NOMO-1 (cell line): ENCODE measurements at regions not wholly inside any gene's neighbourhood (a gene's known extent, or its start where the extent isn't known, plus 50 kb on each side); places are given as distances from the start of the nearest gene placed in this dataset.
"Not testable (repeated sequence)": the region's sequence is repeated elsewhere in the genome, so short reads cannot be mapped to it uniquely, and the experiment has no call there.

ENCODE experiments used
- DNase-seq, 2 experiments: peaks; one replicate each; lab custom pipeline; 2025; ENCODE audit not compliant: unreplicated experiment in 2 of 2; lab: John Stamatoyannopoulos, UW

- DNase-seq = no peak
Measured at GRCh38 chr3:62926494-62926893, 51.3 kb upstream of the CADPS start.

- no peak for DNase-seq
Measured at GRCh38 chr3:62928256-62928655, 53.0 kb upstream of the CADPS start.

DNA sequence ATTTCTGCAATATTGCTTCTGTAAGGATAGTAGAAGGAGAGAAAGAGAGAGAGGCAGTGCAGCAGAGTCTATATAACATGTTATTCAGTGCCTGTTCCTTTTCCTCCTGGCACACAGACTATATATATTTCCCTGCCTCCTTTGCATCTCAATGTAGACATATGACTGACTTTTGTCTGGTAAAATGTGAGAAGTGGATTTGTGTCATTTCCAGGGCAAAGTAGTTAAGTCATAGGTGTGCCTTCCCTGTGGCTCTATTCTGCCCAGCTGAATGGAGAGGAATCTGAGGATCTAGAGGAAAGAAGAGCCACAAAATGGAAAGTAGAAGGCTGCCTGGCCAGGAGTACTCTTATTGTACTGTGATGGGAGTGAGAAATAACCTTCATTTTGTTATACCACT lies 54.6 kb upstream of the CADPS start:
- no peak for DNase-seq

- no peak for DNase-seq
Measured at GRCh38 chr3:62935793-62936192, 60.6 kb upstream of the CADPS start.

DNA sequence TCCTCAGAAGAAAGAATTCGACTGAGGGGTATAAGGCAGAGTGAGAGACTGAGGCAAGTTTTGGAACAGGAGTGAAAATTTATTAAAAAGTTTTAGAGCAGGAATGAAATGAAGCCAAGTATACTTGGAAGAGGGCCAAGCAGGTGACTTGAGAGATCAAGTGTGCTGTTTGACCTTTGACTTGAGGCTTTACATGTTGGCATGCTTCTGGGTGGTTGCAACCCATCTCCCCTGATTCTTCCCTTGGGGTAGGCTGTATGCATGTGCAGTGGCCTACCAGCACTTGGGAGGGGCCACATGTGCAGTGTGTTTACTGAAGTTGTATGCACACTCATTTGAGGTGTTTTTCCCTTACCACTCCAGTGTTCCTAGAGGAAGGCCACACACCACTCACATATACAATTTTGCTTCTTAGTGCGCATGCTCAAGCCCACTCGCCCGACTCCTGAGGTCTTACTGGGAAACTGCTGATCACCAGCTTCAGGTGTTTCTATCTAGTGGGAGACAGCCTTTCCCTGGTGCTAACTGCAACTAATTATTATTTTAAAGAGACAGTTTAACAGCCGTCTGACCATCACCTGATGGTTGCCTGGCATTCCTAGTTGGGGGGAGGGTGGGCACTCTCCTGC lies 61.5 kb upstream of the CADPS start:
- no peak for DNase-seq

- no peak for DNase-seq
Measured at GRCh38 chr3:62938583-62938982, 63.4 kb upstream of the CADPS start.

- DNase-seq = no peak
Measured at GRCh38 chr3:62939707-62940106, 64.5 kb upstream of the CADPS start.

GRCh38 chr3:62940771-62941563 lies 65.8 kb upstream of the CADPS start:
- DNase-seq = no peak

GRCh38 chr3:62942227-62942626 lies 67.0 kb upstream of the CADPS start:
- DNase-seq = no peak

DNA sequence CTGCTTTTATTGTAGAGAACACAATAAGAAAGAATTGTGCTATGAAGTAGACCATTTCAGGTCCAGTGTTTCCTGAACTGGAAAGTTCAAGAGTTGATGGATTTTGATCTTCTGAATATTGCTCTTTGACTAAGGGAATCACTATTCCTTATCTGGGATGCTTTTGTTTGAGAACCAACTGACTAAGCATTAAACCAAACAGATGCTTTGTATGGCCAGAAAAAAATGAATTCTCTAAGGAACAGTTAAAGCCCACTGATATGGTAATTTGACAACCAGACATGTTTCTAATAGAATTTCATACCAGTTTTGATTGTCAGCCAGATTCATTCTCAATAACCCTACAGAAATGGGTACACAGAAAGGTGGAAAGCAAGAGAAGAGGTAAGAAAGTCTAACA lies 67.5 kb upstream of the CADPS start:
- DNase-seq = no peak

DNA sequence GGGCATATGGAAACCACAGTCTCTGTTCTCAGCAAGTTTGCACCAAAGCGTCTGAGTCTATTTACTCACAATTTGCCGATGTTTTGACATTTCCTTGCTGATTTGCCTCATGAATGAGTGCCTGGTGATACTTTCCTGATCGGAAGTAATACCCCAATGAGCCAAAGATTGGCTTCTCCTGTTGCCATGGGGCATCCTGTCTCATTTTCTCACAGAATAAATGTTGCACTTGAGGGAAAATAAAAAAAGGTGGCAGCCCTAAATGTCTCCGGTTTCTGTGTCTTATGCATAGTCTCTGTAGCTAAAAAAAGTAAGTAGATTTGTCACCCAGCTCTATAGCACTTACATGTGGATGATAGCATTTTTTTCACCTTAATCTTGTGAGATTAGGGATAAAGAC lies 73.7 kb upstream of the CADPS start:
- no peak for DNase-seq

- no peak for DNase-seq
Measured at GRCh38 chr3:62950210-62950609, 75.0 kb upstream of the CADPS start.

GRCh38 chr3:62951037-62951613 lies 75.9 kb upstream of the CADPS start:
- no peak for DNase-seq

DNA sequence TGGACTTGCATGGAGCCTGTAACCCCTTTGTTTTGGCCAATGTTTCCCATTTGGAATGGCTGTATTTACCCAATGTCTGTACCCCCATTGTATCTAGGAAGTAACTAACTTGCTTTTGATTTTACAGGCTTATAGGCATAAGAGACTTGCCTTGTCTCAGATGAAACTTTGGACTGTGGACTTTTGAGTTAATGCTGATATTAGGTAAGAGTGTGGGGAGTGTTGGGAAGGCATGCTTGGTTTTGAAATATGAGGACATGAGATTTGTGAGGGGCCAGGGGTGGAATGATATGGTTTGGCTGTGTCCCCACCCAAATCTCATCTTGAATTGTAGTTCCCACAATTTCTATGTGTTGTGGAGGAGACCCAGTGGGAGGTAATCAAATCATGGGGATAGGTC lies 76.7 kb upstream of the CADPS start:
- not testable (repeated sequence) for DNase-seq

DNA sequence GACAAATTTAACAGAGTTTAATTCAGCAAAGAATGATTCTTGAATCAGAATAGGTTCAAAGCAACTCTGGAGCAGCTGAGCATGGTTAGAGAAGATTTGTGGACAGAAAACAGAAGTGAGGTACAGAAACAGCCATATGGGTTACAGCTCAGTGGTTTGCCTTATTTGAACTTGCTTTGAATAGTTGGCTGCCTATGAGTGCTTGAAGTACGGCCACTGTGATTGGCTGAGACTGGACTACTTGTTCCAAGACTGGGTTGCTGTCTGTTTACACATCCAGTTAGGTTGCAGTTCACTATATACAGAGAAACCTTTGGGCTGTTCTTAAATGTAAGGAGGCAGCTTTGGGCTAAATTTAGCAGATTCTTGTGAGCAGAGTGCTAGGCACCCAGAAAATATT lies 79.4 kb upstream of the CADPS start:
- no peak for DNase-seq

- DNase-seq = no peak
Measured at GRCh38 chr3:62955126-62955525, 79.9 kb upstream of the CADPS start.

DNA sequence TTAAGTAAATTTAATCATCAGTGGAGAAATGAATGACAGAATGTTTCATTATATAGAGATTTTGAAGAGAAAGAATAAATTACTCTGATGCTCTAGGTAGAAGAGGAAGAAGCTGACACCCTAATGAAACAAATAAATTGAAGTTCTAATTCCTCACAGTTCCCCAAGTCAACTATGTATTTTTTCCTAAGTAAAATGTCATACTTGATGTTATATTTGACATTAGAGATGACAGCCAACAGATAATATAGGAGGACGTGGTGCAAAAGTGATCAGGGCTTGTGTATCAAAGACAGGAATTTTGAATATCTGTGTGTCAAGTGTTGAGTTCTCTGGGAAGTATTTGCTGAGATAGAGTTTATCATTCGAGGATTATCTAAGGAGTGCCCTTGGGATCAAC lies 81.2 kb upstream of the CADPS start:
- no peak for DNase-seq

GRCh38 chr3:62961874-62962556 lies 86.8 kb upstream of the CADPS start:
- DNase-seq = no peak

DNA sequence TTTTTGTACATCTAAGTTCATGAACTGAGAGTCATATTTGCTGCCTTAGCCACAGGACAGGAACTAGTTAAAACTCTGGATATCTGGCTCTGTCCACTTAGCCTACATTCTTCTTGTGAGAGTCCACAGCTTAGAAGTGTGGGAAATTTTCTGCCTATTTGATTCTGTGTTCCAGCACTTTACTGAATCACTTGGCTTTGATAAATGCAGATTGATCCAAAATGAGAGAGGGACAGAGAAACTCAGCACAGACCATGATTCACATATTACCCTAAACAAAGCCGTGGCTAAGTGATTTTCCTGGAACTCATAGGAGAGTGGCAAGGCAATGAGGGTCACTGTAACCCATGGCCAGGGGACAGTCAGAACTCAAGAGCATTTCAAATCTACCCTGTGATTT lies 87.5 kb upstream of the CADPS start:
- DNase-seq = no peak

DNA sequence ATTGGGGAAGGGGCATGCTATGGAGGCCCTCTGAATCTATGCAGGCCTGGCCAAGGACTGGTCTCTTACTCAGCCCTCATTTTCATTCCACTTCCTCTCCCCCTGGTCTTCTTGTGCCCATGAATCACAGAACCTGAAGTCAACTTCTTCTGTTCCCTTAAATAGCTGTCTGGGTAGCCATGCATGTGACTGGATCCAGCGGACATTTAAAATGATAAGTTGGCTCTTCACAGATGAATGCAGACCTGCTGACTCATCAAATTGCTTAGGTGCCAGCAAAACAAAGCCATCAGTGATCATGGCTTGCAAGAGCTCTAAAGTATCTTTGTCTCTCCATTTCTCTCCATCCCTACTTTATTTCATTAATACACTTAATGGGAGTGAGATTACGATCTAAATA lies 90.1 kb upstream of the CADPS start:
- no peak for DNase-seq

DNA sequence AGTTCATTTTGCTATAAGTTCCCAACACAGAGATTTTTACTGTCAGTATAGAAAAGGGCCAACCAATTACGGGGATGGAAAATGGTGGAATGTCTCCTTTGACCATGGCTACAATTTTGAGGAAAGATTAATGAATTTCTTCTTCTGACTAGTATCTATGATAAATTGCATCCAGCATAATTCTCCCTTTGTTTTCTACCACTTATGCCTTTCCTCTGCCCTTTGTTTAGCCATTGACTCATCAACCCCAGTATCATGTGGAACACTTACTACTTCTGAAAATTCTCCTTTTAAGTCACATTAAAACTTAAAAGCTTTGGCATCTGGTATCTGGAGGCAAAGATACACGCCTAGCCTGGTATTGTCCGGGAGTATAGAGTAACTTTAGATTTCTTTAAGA lies 92.9 kb upstream of the CADPS start:
- DNase-seq = no peak

GRCh38 chr3:62970648-62971047 lies 95.4 kb upstream of the CADPS start:
- no peak for DNase-seq
